Fibroblast of skin of left quadriceps (primary cell): ENCODE measurements at regions not wholly inside any gene's neighbourhood (a gene's known extent, or its start where the extent isn't known, plus 50 kb on each side); places are given as distances from the start of the nearest gene placed in this dataset.
A peak's percentile ranks its signal among the peaks of the same experiment; 100 is the strongest.

Experiments used
- DNase-seq, 2 experiments: peaks; one replicate each; pipeline ENCODE4 v3.0.0-alpha.2; 2013; ENCODE audit warnings: low read depth in 2 of 2

DNA sequence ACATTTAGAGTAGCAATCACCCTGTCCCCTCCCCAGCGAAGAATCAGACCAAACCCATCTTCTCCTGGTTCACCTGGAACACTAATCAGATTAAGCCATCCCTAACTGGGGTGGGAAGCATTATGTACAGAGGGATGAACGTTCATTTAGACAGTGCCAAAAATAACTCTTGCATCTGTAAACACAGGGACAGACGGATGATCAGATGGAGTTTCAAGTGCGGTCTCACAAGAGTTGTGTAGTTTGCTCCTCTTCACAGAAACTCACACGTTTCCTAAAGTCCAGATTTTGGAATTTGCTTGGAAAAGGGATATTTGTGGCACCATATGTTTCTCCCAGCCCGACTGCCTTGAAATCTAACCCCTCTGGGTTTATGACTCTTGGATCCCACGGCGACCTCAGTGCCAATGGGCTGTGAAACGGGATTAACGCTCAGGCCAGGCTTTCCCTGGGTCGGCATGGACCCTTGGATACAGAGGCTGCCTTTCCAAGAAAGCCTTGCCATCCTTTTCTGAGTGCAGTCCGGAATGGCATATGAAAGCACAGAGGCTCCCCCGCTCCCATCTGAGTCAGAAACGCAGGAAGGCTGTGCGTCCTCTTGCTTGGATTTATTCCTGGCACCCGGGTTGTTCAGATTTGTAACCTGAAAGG, 293.2 kb upstream of the HABP2 start:
- DNase-seq, result no peak

- DNase-seq, result no peak
Observed at GRCh38 chr10:113261161-113261560, 291.7 kb upstream of the HABP2 start.

GRCh38 chr10:113261611-113262091, 291.2 kb upstream of the HABP2 start:
- DNase-seq, result no peak

GRCh38 chr10:113263056-113263455, 289.8 kb upstream of the HABP2 start:
- DNase-seq, result no peak

- no peak for DNase-seq
Observed at GRCh38 chr10:113264333-113265131, 288.3 kb upstream of the HABP2 start.

DNA sequence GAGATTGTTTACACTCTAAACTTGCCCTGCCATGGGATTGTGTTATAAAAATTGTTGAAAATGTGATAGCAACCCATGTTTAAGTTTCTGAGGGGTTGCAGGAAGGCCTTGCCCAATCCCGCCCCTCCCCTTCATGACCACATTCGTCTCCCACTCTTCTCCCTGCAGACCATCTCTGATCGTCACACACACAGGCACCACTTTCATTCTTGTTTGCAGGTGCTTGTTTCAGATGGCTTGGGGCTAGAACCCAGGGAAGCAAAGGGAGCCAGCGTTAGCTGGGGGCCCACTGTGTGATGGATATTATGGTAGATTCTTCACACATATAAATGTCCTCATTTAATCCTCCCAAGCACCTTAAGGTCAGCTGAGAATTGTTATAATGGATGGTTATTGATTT, 286.7 kb upstream of the HABP2 start:
- DNase-seq, result no peak

- peak; percentile 30 to 36 for DNase-seq
Observed at GRCh38 chr10:113267619-113268562, 285.0 kb upstream of the HABP2 start.

DNA sequence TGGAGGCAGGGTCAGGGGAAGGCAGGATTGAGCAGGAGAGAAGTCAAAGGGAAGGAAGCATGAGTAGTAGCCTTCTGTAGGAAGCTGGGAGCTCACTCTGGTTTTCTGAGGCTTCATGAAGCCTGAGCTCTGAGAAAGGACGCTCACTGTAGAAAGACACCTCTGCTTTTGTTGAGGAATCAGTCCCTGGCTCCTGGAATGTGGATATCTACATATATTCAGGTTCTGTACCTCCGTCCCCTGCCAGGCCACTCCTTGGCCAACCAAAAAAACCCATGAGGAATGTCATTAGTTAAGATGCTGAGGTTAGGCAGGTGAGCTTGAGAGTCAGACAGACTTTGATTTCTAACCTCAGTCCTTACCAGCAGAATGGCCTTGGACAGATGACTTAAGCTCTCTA, 283.5 kb upstream of the HABP2 start:
- no peak for DNase-seq

GRCh38 chr10:113272511-113272910, 280.3 kb upstream of the HABP2 start:
- DNase-seq, result no peak

GRCh38 chr10:113273181-113274163, 279.4 kb upstream of the HABP2 start:
- DNase-seq, result no peak

- DNase-seq, result peak; percentile 39 to 49
Observed at GRCh38 chr10:113274176-113274829, 278.6 kb upstream of the HABP2 start.

- no peak for DNase-seq
Observed at GRCh38 chr10:113278221-113278620, 274.6 kb upstream of the HABP2 start.

GRCh38 chr10:113278664-113279063, 274.2 kb upstream of the HABP2 start:
- DNase-seq, result no peak

GRCh38 chr10:113279262-113279661, 273.6 kb upstream of the HABP2 start:
- no peak for DNase-seq

GRCh38 chr10:113282564-113282963, 270.3 kb upstream of the HABP2 start:
- DNase-seq, result no peak

GRCh38 chr10:113283189-113283588, 269.7 kb upstream of the HABP2 start:
- no peak for DNase-seq

DNA sequence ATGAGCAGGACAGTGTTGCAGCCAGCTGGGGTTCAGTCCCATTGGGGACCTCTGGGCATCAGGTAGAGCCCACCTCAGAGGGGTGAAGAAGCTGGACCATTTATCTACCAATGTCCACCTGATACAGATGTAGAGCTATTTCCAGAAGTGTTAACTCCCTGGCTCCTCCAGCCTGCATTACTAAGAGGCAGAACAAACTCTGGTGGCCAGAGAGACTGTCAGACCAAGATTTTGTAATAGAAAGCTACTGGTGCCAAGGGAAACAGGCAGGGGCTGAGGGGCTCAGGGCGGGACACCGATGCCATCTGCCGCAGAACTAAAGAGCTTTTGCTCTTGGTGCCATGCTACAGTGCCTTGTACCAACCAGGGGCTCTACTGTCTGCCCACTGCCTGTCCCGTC, 268.2 kb upstream of the HABP2 start:
- no peak for DNase-seq

DNA sequence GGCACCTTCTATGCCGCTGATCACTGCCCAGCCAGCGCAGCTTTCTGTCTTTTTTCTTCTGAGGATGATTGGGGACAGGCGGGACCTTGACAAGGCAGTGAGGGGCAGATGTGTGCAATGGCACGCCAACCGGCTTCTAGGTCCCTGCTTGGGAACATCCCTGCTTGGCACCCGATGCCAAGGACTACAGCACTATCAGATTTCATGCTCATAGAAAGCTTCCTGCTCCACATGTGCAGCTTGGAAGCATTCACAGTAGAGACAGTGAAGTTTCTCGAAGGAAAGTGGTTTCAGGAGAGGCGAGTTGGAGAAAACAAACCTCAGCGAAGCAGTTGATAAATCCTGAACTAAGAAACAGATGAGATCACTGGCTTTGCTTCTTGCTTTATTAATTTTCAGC, 267.5 kb upstream of the HABP2 start:
- DNase-seq, result no peak

- DNase-seq, result no peak
Observed at GRCh38 chr10:113287592-113287991, 265.3 kb upstream of the HABP2 start.

GRCh38 chr10:113290137-113290536, 262.7 kb upstream of the HABP2 start:
- DNase-seq, result no peak
